Stimulated activated CD4-positive, alpha-beta T cell treated with anti-CD3 and anti-CD28 coated beads, Interleukin-4, amount 100 ng/mL, for 24 hours (primary cell): ENCODE measurements at regions not wholly inside any gene's neighbourhood (a gene's known extent, or its start where the extent isn't known, plus 50 kb on each side); places are given as distances from the start of the nearest gene placed in this dataset.

Experiments
- DNase-seq: peaks from one replicate; pipeline ENCODE4 v3.0.0-alpha.2; 2020

GRCh38 chr11:19595499-19595839, 117.2 kb upstream of the NAV2 start:
- DNase-seq, result no peak

GRCh38 chr11:19594326-19594725, 118.3 kb upstream of the NAV2 start:
- DNase-seq, result no peak

DNA sequence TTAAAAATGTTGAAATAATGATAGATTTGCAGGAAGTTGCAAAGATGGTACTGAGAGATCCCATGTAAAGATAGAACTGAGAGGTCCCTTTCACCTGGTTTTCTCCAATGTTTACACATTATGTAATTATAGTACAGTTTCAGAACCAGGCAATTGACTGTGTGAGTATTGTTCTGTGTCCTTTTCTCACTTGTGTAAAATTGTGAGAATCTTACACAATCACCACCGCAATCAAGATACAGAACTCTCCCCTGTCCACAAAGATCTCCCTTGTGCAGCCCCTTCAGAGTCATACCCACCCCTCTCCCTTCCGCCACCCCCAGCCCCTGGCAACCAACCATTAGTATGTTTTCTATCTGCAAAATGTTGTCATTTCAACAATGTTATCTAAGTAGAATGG, 119.8 kb upstream of the NAV2 start:
- no peak for DNase-seq

DNA sequence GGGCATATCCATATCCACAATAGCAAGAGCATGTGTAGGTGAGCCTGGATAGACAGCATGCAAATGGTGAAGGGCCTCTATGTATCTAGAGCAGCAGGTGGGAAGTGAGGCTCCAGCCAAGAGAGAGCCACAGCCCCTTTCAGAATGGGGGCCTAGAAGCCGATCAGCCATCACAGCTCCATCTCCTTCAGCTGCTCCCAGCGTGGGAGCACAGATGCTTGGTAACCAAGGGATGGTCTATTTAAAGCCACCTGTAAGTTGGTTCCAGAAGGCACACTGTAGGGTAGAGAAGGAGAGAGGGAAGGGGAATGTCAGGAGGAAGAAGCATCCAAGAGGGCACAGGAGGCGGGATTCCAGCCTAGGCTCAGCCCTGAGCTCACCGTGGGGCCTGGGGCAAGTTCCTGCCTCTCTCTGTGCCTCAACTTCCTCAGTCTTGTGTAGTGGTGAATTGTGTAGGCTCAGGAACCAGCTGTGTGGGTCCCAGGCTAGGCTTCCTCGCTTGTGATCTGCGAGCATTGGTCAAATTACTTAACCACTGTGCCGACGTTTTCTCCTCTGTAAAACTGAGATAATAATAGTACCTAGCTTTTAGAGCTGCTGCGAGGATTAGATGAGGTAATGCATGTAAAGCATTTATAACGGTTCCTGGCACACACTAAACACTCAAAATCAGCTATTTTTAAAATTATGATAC, 122.9 kb upstream of the NAV2 start:
- DNase-seq, result no peak

DNA sequence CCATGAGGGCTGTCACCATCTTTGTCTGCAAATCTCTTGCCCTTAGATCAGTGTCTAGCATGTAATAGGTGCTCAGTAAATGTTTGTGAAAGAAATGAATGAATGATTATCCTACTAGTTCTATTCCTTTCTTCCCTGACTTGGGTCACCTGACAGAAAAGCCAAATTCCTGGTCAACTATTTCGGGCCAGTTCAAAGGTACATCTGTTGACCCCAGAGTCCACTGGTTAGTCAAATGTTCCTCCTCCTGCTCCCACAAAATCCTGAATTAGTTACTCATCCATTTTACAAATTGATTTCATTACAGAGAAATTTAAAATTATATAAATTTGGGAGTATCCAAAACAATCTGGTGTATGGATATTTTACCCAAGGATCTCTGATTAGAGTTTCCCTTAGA, 124.7 kb upstream of the NAV2 start:
- DNase-seq, result no peak

DNA sequence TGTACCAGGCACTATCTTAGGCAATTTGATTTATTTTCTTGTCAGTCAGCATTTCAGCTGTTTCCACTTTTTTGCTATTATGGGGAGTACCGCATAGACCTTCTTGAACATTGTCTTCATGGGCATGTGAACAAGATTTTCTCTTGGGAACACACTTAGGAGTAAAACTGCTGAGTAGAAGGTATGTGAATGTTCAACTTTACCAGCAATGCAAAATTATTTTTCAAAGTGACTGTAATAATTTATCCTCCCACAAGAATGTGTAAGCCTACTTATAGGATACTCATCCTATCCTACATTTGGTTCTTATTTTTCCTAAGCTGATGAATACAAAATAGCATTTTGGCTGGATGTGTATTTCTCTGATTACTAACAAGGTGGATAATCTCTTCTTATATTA, 132.0 kb upstream of the NAV2 start:
- no peak for DNase-seq

- DNase-seq, result no peak
These were observed 132.7 kb upstream of the NAV2 start for GRCh38 chr11:19579957-19580356.

- DNase-seq, result no peak
These were observed 133.8 kb upstream of the NAV2 start for GRCh38 chr11:19578871-19579270.

- DNase-seq, result no peak
These were observed 134.5 kb upstream of the NAV2 start for GRCh38 chr11:19577976-19578619.

DNA sequence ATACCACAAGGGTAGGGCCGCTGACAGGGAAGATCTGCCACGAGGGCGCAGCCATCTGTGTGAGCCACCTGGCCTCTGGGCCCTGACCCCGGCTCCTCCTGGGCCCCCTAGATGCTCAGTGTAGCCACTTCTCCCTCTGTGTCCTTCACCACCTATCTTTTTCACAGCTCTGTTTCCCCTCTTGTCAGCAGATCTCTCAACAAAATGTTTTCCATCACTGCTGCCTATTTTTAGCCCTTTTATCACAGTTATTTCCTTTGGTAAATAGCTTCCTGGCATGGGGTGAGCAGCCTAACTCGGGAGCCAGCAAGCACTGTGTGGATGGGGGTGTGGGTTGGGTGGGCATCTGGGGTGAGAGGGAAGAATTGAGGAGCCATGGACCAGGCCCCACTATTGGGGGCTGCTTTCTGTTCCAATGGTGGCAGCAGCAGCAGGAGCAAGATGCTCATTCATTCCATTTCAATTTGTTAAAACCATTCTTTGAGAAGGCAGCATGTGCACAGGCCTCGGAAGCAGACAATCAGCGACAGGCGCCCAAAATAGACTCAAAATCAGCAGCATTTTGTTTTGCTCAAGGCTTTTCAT, 135.2 kb upstream of the NAV2 start:
- no peak for DNase-seq

GRCh38 chr11:19576903-19577302, 135.7 kb upstream of the NAV2 start:
- no peak for DNase-seq

GRCh38 chr11:19576054-19576453, 136.6 kb upstream of the NAV2 start:
- DNase-seq, result no peak

DNA sequence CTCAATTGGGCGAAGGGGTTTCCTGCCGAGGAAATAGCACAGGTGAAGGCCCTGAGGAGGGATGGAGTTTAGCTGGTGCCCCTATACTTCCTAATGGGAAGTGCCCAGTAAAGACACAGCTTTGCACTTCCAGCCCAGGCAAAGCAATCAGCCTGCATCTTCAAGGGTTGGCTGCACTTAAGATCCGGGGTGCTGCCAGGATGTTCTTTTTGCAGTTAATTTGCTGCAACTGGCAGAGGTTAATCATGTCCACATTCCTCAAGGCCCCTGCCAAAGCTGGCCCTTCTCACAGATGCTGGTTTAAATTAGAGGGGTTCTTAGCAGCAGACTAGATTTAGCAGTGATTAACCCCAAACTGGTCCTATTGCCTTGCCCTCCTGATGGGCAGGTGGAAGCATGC, 137.7 kb upstream of the NAV2 start:
- no peak for DNase-seq

DNA sequence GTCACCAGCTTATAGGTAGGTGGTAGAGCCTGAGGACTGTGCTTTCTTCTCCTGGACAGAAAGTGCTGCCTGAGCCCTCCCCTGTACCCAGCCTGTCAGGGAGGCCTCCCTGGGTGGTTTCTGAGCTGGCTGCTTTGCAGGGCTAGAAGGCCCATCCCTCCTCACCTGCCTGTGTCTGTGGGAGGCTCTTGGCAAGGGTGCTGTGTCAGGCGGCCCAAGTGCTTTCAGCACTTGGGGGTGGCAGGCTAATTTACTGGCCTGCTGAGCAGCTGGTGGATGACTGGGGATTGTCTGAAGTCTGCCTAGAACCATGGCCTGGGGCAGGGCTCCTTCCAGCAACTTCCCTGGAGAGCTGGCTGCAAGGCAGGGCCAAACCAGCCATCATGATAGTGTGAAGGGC, 139.0 kb upstream of the NAV2 start:
- no peak for DNase-seq

DNA sequence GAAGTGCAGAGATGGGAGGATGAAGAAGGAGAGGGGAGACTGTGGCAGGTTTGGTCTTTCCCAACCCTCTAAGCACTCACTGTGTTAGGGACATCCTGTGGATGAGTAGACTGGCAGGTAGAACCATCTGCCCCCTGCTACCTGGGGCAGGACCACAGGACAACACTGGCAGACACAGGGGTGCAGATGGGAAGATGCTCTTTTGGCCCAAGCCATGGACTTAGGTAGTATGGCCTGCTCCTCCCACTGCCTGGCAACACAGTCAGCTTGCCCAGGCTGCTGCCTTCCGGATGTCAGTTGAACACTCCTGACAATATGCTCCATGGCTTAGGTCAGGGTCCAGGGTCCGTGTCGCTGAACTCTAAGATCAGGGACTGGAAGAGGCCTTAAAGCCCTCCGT, 140.7 kb upstream of the NAV2 start:
- DNase-seq, result no peak

DNA sequence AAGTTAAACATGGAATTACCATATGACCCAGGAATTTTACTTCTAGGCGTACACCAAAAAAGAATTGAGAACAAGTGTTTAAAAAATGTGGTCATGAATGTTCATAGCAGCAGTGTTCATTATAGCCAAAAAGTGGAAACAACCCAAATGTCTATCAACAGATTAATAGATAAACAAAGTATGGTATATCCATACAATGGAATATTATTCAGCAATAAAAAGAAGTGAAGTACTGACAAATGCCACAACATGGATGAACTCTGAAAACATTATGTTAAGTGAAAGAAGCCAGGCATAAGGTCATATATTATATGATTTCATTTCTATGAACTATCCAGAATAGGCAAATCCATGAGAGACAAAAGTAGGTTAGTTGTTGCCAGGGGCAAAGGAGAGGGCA, 141.7 kb upstream of the NAV2 start:
- DNase-seq, result no peak

GRCh38 chr11:19567996-19568395, 144.6 kb upstream of the NAV2 start:
- no peak for DNase-seq

DNA sequence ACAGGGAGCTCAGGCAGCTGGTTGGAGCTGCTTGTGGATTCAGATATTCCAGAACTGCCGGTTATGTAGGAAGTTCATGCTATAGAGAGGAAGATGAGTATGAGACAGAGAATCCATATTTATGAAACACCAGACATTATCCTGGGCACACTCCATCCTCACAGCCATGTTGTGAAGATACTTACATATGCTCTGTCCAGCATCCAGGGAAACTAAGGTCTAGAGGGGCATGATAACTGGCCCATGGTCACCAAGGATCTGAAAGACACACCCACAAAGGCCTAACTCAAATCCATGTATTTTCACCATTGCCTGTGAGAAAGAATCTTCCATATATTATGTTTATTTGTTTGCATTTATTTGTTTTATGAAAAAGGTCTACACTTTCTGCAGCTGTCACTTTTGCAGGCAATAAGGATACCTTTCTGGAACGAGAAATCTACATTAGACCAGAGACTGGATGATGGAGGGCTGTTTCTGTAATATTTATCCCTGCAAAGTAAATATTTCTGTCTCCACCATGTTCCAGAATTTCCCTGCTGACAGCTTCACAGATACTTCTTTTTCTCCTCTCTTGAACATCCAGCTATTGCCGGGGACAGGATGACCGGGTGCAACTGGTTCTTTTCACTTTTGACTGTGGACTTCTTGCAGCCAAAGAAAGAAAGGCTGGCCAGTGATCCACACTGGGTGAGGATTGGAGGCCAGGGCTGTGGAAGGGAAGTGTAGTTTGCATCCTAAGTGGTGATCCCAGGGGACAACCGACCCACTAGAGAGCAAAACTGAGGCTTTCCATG, 145.9 kb upstream of the NAV2 start:
- no peak for DNase-seq

GRCh38 chr11:19565639-19566038, 147.0 kb upstream of the NAV2 start:
- DNase-seq, result no peak

DNA sequence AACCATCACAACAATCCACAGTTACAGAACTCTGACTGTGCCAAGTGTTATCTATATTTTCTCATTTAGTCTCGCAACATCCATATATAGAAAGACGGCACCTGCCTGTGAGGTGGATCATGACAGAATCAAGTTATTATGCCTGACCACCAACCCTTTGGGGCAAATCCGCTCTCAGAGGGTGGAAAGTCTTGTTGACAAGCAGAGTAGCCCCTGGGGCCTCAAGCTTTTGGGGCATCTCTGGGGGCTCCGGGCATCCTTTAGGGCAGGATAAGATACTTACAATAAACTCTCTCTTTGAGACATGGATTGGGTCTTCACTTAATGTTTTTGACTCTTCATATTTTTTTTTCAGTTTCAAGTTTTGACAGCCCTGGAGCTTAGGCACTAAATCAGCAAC, 150.5 kb upstream of the NAV2 start:
- no peak for DNase-seq

GRCh38 chr11:19561011-19561410, 151.6 kb upstream of the NAV2 start:
- no peak for DNase-seq

- no peak for DNase-seq
These were observed 152.5 kb upstream of the NAV2 start for GRCh38 chr11:19560156-19560555.

- DNase-seq, result no peak
These were observed 152.9 kb upstream of the NAV2 start for GRCh38 chr11:19559746-19560145.
